GM12875 (cell line): ENCODE measurements at regions not wholly inside any gene's neighbourhood (a gene's known extent, or its start where the extent isn't known, plus 50 kb on each side); places are given as distances from the start of the nearest gene placed in this dataset.
A peak's percentile ranks its signal among the peaks of the same experiment; 100 is the strongest.

Experiments used
- H3K4me3 ChIP-seq: one replicate; pipeline ENCODE4 v1.5.1; 2011; ENCODE audit warnings: low read depth, low read length, control low read depth
- CTCF ChIP-seq: IDR thresholded peaks from 2 replicates; pipeline ENCODE4 v1.5.1; 2011; ENCODE audit warnings: low read depth, mild to moderate bottlenecking, control low read depth, inconsistent platforms, low read length, moderate library complexity, borderline replicate concordance; ENCODE audit not compliant: insufficient read depth

- H3K4me3 ChIP-seq, result no peak overlapping the region
- TF ChIP-seq CTCF, result no peak
Observed at GRCh38 chr2:126748188-126748760, 92.3 kb downstream of the GYPC start.

- TF ChIP-seq CTCF, result no peak
- H3K4me3 ChIP-seq, result no peak overlapping the region
Observed at GRCh38 chr2:126748929-126749518, 93.1 kb downstream of the GYPC start.

- TF ChIP-seq CTCF, result peak; percentile 33; the same call in 1 of the 2 replicates
- H3K4me3 ChIP-seq, result no peak overlapping the region
Observed at GRCh38 chr2:126749537-126749936, 93.6 kb downstream of the GYPC start.

GRCh38 chr2:126750506-126750905 is 94.5 kb downstream of the GYPC start:
- no peak for TF ChIP-seq CTCF
- no peak overlapping the region for H3K4me3 ChIP-seq

GRCh38 chr2:126751477-126751876 is 95.5 kb downstream of the GYPC start:
- no peak for TF ChIP-seq CTCF
- H3K4me3 ChIP-seq, result no peak overlapping the region

- TF ChIP-seq CTCF, result no peak
- H3K4me3 ChIP-seq, result no peak overlapping the region
Observed at GRCh38 chr2:126752876-126753275, 96.9 kb downstream of the GYPC start.

- TF ChIP-seq CTCF, result no peak
- no peak overlapping the region for H3K4me3 ChIP-seq
Observed at GRCh38 chr2:126753501-126754212, 97.7 kb downstream of the GYPC start.
